Tibial nerve (tissue), 3 donors: ENCODE measurements at regions not wholly inside any gene's neighbourhood (a gene's known extent, or its start where the extent isn't known, plus 50 kb on each side); places are given as distances from the start of the nearest gene placed in this dataset.

ENCODE experiments used
- CTCF ChIP-seq, 5 experiments: fragments of 200-600 bp in 3 of 5; fragments of 450-650 bp in 2 of 5; sonication (generic) in 3 of 5; IDR thresholded peaks; one replicate each; pipeline ENCODE4 v1.5.1; 2016 to 2019; ENCODE audit warnings: antibody characterized with exemption in 5 of 5, mild to moderate bottlenecking in 3 of 5, moderate library complexity in 2 of 5
- POLR2A ChIP-seq, 2 donors: fragments of 450-650 bp; IDR thresholded peaks; one replicate each; pipeline ENCODE4 v1.6.1; 2017; ENCODE audit warnings: antibody characterized with exemption in 2 of 2, mild to moderate bottlenecking in 2 of 2, moderate library complexity in 2 of 2

GRCh38 chr7:12139416-12139815 is 71.7 kb upstream of the TMEM106B start:
- no peak for TF ChIP-seq POLR2A (IDR thresholded peaks at IDR 0.05)
- TF ChIP-seq CTCF (IDR thresholded peaks at IDR 0.05): no peak
